ENCODE measurements at regions not wholly inside any gene's neighbourhood (a gene's known extent, or its start where the extent isn't known, plus 50 kb on each side); places are given as distances from the start of the nearest gene placed in this dataset.

DNA sequence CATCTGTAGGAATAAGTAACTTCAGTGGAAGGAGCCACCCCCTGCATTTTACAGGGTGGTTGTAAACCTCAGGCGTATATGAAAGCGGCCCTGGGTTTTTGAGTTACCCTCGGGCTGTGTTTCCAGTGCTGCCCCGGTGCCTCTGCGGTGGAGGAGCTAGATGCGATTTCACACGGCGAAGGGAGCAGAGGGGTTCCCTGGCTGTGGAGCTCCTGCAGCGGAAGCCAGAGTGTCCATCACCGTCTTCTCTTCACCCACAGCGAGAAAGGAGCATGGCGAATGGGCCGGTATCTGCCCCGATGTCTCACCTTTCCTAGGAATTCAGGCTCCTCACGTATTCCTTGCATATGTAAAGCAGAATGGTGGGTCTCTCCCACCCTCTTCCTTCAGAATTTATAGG, 253.6 kb downstream of the THBS2 start:
- H3K4me3 ChIP-seq (ENCODE audit: low read depth, low read length) = no peak overlapping the region
- DNase-seq (ENCODE audit: low read depth) = no peak
- H3K36me3 ChIP-seq (ENCODE audit: control insufficient read depth, insufficient read depth, low read length) = no peaks in the 10 kb centered on the region
- H3K27me3 ChIP-seq (ENCODE audit: control insufficient read depth, insufficient read depth, low read length) = no peaks in the 10 kb centered on the region
- TF ChIP-seq, protein P1, sequence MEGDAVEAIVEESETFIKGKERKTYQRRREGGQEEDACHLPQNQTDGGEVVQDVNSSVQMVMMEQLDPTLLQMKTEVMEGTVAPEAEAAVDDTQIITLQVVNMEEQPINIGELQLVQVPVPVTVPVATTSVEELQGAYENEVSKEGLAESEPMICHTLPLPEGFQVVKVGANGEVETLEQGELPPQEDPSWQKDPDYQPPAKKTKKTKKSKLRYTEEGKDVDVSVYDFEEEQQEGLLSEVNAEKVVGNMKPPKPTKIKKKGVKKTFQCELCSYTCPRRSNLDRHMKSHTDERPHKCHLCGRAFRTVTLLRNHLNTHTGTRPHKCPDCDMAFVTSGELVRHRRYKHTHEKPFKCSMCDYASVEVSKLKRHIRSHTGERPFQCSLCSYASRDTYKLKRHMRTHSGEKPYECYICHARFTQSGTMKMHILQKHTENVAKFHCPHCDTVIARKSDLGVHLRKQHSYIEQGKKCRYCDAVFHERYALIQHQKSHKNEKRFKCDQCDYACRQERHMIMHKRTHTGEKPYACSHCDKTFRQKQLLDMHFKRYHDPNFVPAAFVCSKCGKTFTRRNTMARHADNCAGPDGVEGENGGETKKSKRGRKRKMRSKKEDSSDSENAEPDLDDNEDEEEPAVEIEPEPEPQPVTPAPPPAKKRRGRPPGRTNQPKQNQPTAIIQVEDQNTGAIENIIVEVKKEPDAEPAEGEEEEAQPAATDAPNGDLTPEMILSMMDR (IDR thresholded peaks at IDR 0.05; ENCODE audit: insufficient read depth, low read length, poor library complexity, severe bottlenecking) = no peak

DNA sequence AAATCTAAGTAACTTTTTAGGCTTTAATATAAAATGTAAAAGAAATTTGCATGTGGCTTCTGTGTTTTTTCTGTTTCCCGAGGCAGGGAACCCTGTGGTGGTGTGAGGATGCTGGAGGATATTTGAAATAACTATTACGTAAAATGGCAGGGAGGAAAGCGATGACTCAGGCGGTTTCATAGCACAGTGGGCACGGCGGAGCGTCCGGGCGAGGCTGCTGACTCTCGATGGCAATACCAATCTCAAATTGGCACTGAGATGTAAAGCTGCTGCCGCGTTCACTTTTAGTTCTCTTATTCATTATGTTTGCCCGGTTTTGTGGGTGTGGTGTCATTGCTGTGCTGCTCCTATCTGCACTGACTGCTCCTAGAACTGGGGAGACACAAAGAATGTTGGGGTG, 254.3 kb downstream of the THBS2 start:
- Histone ChIP-seq H3K27me3 (ENCODE audit: control insufficient read depth, insufficient read depth, low read length) (no peaks in the 10 kb centered on the region), H3K36me3 (ENCODE audit: control insufficient read depth, insufficient read depth, low read length) (no peaks in the 10 kb centered on the region), H3K4me3 (ENCODE audit: low read depth, low read length) (no peak overlapping the region)
- TF ChIP-seq, protein P1 (IDR thresholded peaks at IDR 0.05; ENCODE audit: insufficient read depth, low read length, poor library complexity, severe bottlenecking) = no peak
- no peak for DNase-seq (ENCODE audit: low read depth)

DNA sequence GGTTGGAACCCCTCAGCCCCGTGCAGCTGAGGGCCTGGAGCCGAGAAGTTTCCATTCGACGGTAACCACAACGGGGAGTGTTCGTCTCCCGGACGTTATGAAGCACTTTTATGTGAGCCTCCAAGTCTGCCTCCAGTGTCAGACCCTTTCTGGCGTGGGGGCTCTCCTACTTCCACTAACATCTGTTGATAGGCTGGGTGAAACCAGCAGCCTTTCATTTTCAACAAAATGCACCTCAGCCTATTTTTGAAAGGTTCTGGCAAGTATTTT, 257.4 kb downstream of the THBS2 start:
- no peak for DNase-seq (ENCODE audit: low read depth)
- Histone ChIP-seq H3K36me3 (ENCODE audit: control insufficient read depth, insufficient read depth, low read length) (no peaks in the 10 kb centered on the region), H3K4me3 (ENCODE audit: low read depth, low read length) (no peak overlapping the region), H3K27me3 (ENCODE audit: control insufficient read depth, insufficient read depth, low read length) (no peaks in the 10 kb centered on the region)
- TF ChIP-seq, protein P1 (IDR thresholded peaks at IDR 0.05; ENCODE audit: insufficient read depth, low read length, poor library complexity, severe bottlenecking) = no peak

DNA sequence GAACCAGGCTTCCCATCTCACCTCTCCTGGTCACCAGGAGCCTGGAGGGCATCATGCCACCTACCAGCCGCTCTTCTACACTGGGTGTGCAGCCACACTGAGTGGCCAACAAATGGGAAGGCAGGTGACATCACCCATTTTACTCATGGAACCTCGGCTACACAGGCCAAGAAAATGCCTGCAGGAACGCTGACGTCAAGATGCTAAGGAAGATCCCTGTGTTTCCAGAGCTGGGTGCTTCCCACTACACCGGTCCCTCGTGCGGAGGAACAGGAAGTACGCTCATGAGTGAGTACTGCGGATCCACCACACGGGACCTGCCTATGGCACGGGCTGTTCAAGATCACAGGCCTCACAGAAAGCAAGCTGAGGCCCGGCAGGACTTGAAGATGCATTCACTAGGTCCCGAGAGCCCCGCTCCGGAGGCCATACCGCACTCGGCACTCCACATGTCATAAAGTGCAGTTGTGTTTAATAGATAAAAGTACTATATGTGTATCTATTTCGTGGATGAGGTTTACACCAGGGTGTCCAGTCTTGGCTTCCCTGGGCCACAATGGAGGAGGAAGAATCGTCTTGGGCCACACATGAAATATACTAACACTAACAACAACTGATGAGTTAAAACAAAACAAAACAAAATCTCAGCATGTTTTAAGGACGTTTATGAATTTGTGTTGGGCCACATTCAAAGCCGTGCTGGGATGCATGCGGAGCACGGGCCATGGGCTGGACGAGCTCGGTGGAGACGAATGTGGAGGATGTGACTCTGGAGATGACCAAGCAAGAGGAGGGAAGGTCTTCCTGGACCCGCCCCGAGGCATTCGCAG, 257.9 kb downstream of the THBS2 start:
- H3K4me3 ChIP-seq (ENCODE audit: low read depth, low read length) = no peak overlapping the region
- TF ChIP-seq, protein P1 (IDR thresholded peaks at IDR 0.05; ENCODE audit: insufficient read depth, low read length, poor library complexity, severe bottlenecking) = no peak
- no peaks in the 10 kb centered on the region for H3K36me3 ChIP-seq (ENCODE audit: control insufficient read depth, insufficient read depth, low read length)
- H3K27me3 ChIP-seq (ENCODE audit: control insufficient read depth, insufficient read depth, low read length) = no peaks in the 10 kb centered on the region
- no peak for DNase-seq (ENCODE audit: low read depth)

DNA sequence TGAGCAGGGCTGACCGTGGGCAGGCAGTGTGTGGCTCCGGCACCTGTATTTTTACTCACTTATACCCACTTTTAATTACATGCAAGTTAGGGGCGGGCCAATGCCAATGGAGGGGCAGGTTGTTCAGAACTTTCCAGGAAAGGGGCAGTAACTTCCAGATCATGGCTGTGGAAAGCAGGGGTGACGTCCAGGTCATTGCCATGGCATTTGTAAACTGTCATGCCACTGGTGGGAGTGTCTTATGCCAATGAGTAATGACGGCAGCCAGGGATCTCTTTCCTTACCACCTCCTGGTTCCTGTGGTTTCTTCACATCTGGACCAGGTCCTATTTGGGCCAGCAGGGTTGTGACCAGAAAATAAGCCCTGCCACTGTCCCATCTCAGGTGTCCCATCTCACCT, 258.7 kb downstream of the THBS2 start:
- Histone ChIP-seq H3K27me3 (ENCODE audit: control insufficient read depth, insufficient read depth, low read length) (no peaks in the 10 kb centered on the region), H3K4me3 (ENCODE audit: low read depth, low read length) (no peak overlapping the region), H3K36me3 (ENCODE audit: control insufficient read depth, insufficient read depth, low read length) (no peaks in the 10 kb centered on the region)
- DNase-seq (ENCODE audit: low read depth) = no peak
- TF ChIP-seq, protein P1 (IDR thresholded peaks at IDR 0.05; ENCODE audit: insufficient read depth, low read length, poor library complexity, severe bottlenecking) = no peak
